Hepatocyte (in vitro differentiated cells): ENCODE measurements at regions not wholly inside any gene's neighbourhood (a gene's known extent, or its start where the extent isn't known, plus 50 kb on each side); places are given as distances from the start of the nearest gene placed in this dataset.

Experiments
- DNase-seq: peaks from one replicate; pipeline ENCODE4 v3.0.0-alpha.2; 2016; ENCODE audit warnings: low spot score
- H2AFZ ChIP-seq: fragments of 200-600 bp; sonication (generic); 2 replicates; pipeline ENCODE4 v1.6.0; 2016; ENCODE audit warnings: antibody characterized with exemption, mild to moderate bottlenecking
- H3K27ac ChIP-seq: fragments of 200-600 bp; sonication (generic); 2 replicates; pipeline ENCODE4 v1.5.1; 2016; ENCODE audit warnings: mild to moderate bottlenecking
- H3K27me3 ChIP-seq: fragments of 200-600 bp; sonication (generic); 2 replicates; pipeline ENCODE4 v1.6.1; 2016
- H3K36me3 ChIP-seq: fragments of 200-600 bp; sonication (generic); replicated peaks from 2 replicates; pipeline ENCODE4 v1.5.1; 2016; ENCODE audit warnings: low read depth; ENCODE audit not compliant: insufficient read depth
- H3K4me1 ChIP-seq: fragments of 200-600 bp; sonication (generic); 2 replicates; pipeline ENCODE4 v1.5.1; 2016; ENCODE audit warnings: mild to moderate bottlenecking, moderate library complexity; ENCODE audit not compliant: insufficient read depth
- H3K4me2 ChIP-seq: fragments of 200-600 bp; sonication (generic); 2 replicates; pipeline ENCODE4 v1.6.0; 2016
- H3K4me3 ChIP-seq: fragments of 200-600 bp; sonication (generic); 2 replicates; pipeline ENCODE4 v1.5.1; 2016; ENCODE audit warnings: mild to moderate bottlenecking
- H3K79me2 ChIP-seq: fragments of 200-600 bp; sonication (generic); 2 replicates; pipeline ENCODE4 v1.6.0; 2017; ENCODE audit warnings: mild to moderate bottlenecking
- H3K9me2 ChIP-seq: fragments of 200-600 bp; sonication (generic); replicated peaks from 2 replicates; pipeline ENCODE4 v1.6.0; 2017; ENCODE audit warnings: mild to moderate bottlenecking; ENCODE audit not compliant: insufficient read depth
- H3K9me3 ChIP-seq: fragments of 200-600 bp; sonication (generic); 2 replicates; pipeline ENCODE4 v1.5.1; 2016; ENCODE audit warnings: low read depth, mild to moderate bottlenecking
- H4K20me1 ChIP-seq: fragments of 200-600 bp; sonication (generic); 2 replicates; pipeline ENCODE4 v1.6.0; 2016; ENCODE audit warnings: mild to moderate bottlenecking; ENCODE audit not compliant: insufficient read depth, poor library complexity, severe bottlenecking
- EZH2 ChIP-seq: fragments of 200-600 bp; sonication (generic); IDR thresholded peaks from 2 replicates; pipeline ENCODE4 v1.6.1; 2016; ENCODE audit warnings: antibody characterized with exemption, mild to moderate bottlenecking, borderline replicate concordance
- EZH2phosphoT487 ChIP-seq: fragments of 200-600 bp; sonication (generic); IDR thresholded peaks from one replicate; pipeline ENCODE4 v1.6.1; 2018; ENCODE audit warnings: antibody characterized with exemption, mild to moderate bottlenecking, low read depth, moderate library complexity; ENCODE audit not compliant: unreplicated experiment, severe bottlenecking
- WGBS: methylation state at CpG from one replicate; pipeline ENCODE4 v1.1.6; 2016; ENCODE audit warnings: low lambda C conversion rate; ENCODE audit errors: missing lambda C conversion rate; 5-methylcytosine and 5-hydroxymethylcytosine counted together
- TF ChIP-seq, protein P1 (sequence below): fragments of 200-600 bp; sonication (generic); IDR thresholded peaks from 2 replicates; pipeline ENCODE4 v1.5.1; 2016; ENCODE audit warnings: antibody characterized with exemption, mild to moderate bottlenecking; ENCODE audit not compliant: poor library complexity

DNA sequence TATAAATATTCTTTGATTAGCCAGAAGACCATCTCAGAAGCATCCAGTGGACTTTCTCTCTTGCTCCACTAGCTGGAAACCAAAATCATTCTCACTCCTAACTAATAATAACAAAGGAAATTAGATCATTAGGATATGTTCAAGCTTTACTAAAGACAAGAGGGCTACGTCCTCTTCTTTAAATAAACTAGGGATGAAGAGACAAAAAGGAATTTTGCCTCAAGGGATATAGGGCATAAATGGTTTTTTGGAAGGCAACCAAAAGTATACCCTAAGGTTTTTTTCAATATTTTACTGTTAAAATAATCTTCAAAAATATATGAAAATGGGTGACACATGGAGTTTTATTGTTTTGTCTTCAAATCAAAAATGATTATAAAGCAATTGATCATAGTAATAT, 745.8 kb downstream of the MRPL39 start:
- no peaks in the 10 kb centered on the region for H3K4me1 ChIP-seq
- H3K36me3 ChIP-seq, result no peaks in the 10 kb centered on the region
- no peaks in the 10 kb centered on the region for H3K27me3 ChIP-seq
- no peak overlapping the region for H3K4me3 ChIP-seq
- no peak overlapping the region for H3K27ac ChIP-seq
- no peaks in the 10 kb centered on the region for H3K79me2 ChIP-seq
- no peaks in the 10 kb centered on the region for H3K9me2 ChIP-seq
- no peaks in the 10 kb centered on the region for H3K9me3 ChIP-seq
- TF ChIP-seq EZH2phosphoT487, result no peak
- no peak for TF ChIP-seq EZH2
- TF ChIP-seq, protein P1, sequence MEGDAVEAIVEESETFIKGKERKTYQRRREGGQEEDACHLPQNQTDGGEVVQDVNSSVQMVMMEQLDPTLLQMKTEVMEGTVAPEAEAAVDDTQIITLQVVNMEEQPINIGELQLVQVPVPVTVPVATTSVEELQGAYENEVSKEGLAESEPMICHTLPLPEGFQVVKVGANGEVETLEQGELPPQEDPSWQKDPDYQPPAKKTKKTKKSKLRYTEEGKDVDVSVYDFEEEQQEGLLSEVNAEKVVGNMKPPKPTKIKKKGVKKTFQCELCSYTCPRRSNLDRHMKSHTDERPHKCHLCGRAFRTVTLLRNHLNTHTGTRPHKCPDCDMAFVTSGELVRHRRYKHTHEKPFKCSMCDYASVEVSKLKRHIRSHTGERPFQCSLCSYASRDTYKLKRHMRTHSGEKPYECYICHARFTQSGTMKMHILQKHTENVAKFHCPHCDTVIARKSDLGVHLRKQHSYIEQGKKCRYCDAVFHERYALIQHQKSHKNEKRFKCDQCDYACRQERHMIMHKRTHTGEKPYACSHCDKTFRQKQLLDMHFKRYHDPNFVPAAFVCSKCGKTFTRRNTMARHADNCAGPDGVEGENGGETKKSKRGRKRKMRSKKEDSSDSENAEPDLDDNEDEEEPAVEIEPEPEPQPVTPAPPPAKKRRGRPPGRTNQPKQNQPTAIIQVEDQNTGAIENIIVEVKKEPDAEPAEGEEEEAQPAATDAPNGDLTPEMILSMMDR, result no peak
- DNase-seq, result no peak
- H4K20me1 ChIP-seq, result no peaks in the 10 kb centered on the region
- no peak overlapping the region for H2AFZ ChIP-seq
- no peak overlapping the region for H3K4me2 ChIP-seq
- 58% methylated on average over 1 of the region's 1 CpG for whole genome bisulfite sequencing

DNA sequence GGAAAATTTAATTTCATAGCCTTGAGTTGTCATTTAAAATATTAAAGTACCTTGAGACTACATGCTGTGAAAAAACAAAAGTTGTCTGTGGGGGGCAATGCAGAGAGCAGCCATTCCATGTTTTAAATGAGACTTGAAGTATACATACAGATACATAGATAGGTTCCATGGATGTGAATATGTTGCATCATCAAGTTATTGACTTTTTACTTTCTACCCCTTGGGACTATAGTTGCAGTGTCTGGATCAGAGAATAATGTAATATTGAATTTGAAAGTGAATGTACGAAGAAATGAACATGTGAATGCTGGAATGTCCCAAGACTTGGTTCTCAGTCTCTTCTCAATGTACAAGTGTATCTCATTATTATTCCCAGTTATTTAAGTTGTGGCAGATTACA, 751.0 kb downstream of the MRPL39 start:
- 0% methylated on average over 1 of the region's 1 CpG for WGBS
- H3K9me3 ChIP-seq, result peaks cover 3% of the 10 kb centered on the region
- no peak for TF ChIP-seq EZH2
- no peaks in the 10 kb centered on the region for H3K36me3 ChIP-seq
- no peaks in the 10 kb centered on the region for H3K79me2 ChIP-seq
- no peak overlapping the region for H3K4me2 ChIP-seq
- no peaks in the 10 kb centered on the region for H3K4me1 ChIP-seq
- H3K4me3 ChIP-seq, result no peak overlapping the region
- no peak for DNase-seq
- no peak overlapping the region for H3K27ac ChIP-seq
- H3K9me2 ChIP-seq, result no peaks in the 10 kb centered on the region
- H3K27me3 ChIP-seq, result no peaks in the 10 kb centered on the region
- H2AFZ ChIP-seq, result no peak overlapping the region
- H4K20me1 ChIP-seq, result no peaks in the 10 kb centered on the region

DNA sequence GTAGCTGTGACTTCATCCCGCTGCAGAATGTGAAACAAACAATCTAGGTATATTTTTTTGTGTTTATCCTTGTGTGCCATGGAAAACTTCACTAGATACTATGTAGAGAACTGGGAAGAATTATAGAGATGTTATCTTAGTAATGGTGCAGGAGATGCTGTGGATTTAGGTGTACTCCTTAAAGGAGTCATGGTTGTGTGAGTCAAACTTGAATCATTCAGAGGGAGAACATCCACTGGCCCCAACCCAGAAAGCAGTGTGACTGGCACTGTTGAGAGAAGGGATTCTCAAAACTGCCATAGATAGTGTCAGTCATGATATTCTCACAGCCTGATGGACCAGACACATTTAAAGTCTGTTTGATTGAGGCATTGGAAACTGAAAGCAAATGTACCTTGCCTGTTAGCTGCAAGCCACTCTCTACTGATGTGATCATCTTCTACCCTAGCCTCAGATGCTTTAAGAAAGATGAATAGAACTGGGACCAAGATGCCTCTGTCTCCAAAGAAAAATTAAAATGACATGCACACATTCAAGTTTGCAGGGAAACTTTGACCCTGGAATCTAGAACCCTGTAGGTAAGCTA, 754.6 kb downstream of the MRPL39 start:
- DNase-seq, result no peak
- no peaks in the 10 kb centered on the region for H3K36me3 ChIP-seq
- H3K4me3 ChIP-seq, result no peak overlapping the region
- no peak overlapping the region for H3K4me2 ChIP-seq
- no peak overlapping the region for H3K27ac ChIP-seq
- H4K20me1 ChIP-seq, result no peaks in the 10 kb centered on the region
- WGBS, result 70% methylated on average over 1 of the region's 1 CpG
- H3K79me2 ChIP-seq, result no peaks in the 10 kb centered on the region
- TF ChIP-seq, protein P1, result no peak
- TF ChIP-seq EZH2 (no peak), EZH2phosphoT487 (no peak)
- no peaks in the 10 kb centered on the region for H3K27me3 ChIP-seq
- peaks cover 3% of the 10 kb centered on the region for H3K9me3 ChIP-seq
- peaks cover 3% of the 10 kb centered on the region for H3K9me2 ChIP-seq
- no peaks in the 10 kb centered on the region for H3K4me1 ChIP-seq
- H2AFZ ChIP-seq, result no peak overlapping the region

DNA sequence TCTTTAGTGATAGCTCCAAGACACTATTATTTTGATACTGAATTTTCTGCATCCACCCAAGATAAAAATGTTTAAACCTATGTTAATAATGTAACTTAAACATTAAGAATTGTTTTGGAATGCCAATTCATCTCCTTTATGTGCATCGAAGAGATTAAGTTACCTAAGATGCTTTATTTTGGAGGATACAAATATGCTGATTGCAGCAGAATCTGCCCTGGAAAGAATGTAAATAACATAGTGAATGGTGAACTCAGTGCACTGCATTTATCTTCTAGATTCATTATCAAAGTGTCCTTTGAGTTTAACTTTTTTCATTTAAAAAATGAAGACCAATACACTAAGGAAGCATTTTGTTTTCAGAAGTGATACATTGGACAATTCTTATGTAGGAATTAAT, 757.2 kb downstream of the MRPL39 start:
- Histone ChIP-seq H3K9me3 (peaks cover 3% of the 10 kb centered on the region), H3K36me3 (no peaks in the 10 kb centered on the region), H3K27me3 (no peaks in the 10 kb centered on the region), H3K4me2 (no peak overlapping the region), H2AFZ (no peak overlapping the region), H3K4me3 (no peak overlapping the region), H3K79me2 (no peaks in the 10 kb centered on the region), H3K9me2 (peaks cover 3% of the 10 kb centered on the region), H4K20me1 (no peaks in the 10 kb centered on the region), H3K27ac (no peak overlapping the region), H3K4me1 (no peaks in the 10 kb centered on the region)
- TF ChIP-seq, protein P1, result no peak
- TF ChIP-seq EZH2 (no peak), EZH2phosphoT487 (no peak)
- DNase-seq, result no peak
- 79% methylated on average over 1 of the region's 1 CpG for WGBS
